Eye (tissue), 1 donor: ENCODE measurements at regions not wholly inside any gene's neighbourhood (a gene's known extent, or its start where the extent isn't known, plus 50 kb on each side); places are given as distances from the start of the nearest gene placed in this dataset.

ENCODE experiments used
- DNase-seq: peaks from one replicate; pipeline ENCODE4 v3.0.0-alpha.2; 2015

- no peak for DNase-seq
Measured at GRCh38 chr3:69531576-69532546, 146.0 kb upstream of the FRMD4B start.

GRCh38 chr3:69530554-69530953, 144.7 kb upstream of the FRMD4B start:
- no peak for DNase-seq

GRCh38 chr3:69527498-69527897, 141.6 kb upstream of the FRMD4B start:
- no peak for DNase-seq

- DNase-seq: no peak
Measured at GRCh38 chr3:69524816-69525215, 138.9 kb upstream of the FRMD4B start.

GRCh38 chr3:69521286-69521685, 135.4 kb upstream of the FRMD4B start:
- no peak for DNase-seq

- DNase-seq: no peak
Measured at GRCh38 chr3:69511361-69511760, 125.5 kb upstream of the FRMD4B start.

GRCh38 chr3:69510481-69511030, 124.7 kb upstream of the FRMD4B start:
- no peak for DNase-seq

- DNase-seq: no peak
Measured at GRCh38 chr3:69509288-69509687, 123.4 kb upstream of the FRMD4B start.

- DNase-seq: no peak
Measured at GRCh38 chr3:69505770-69506407, 120.0 kb upstream of the FRMD4B start.

GRCh38 chr3:69504232-69504631, 118.3 kb upstream of the FRMD4B start:
- no peak for DNase-seq

GRCh38 chr3:69500604-69501003, 114.7 kb upstream of the FRMD4B start:
- no peak for DNase-seq

GRCh38 chr3:69499899-69500421, 114.1 kb upstream of the FRMD4B start:
- DNase-seq: no peak

- no peak for DNase-seq
Measured at GRCh38 chr3:69499422-69499821, 113.5 kb upstream of the FRMD4B start.

- no peak for DNase-seq
Measured at GRCh38 chr3:69496856-69497255, 111.0 kb upstream of the FRMD4B start.

- DNase-seq: no peak
Measured at GRCh38 chr3:69494185-69494584, 108.3 kb upstream of the FRMD4B start.

- no peak for DNase-seq
Measured at GRCh38 chr3:69493157-69493556, 107.3 kb upstream of the FRMD4B start.

- DNase-seq: no peak
Measured at GRCh38 chr3:69491975-69492374, 106.1 kb upstream of the FRMD4B start.

GRCh38 chr3:69490971-69491370, 105.1 kb upstream of the FRMD4B start:
- DNase-seq: peak; percentile 54

GRCh38 chr3:69490235-69490634, 104.3 kb upstream of the FRMD4B start:
- no peak for DNase-seq

- no peak for DNase-seq
Measured at GRCh38 chr3:69488026-69488425, 102.1 kb upstream of the FRMD4B start.

- no peak for DNase-seq
Measured at GRCh38 chr3:69485489-69485888, 99.6 kb upstream of the FRMD4B start.

GRCh38 chr3:69484507-69485393, 98.9 kb upstream of the FRMD4B start:
- no peak for DNase-seq

- no peak for DNase-seq
Measured at GRCh38 chr3:69483449-69483848, 97.6 kb upstream of the FRMD4B start.
